Vagina (tissue), 2 donors: ENCODE measurements at regions not wholly inside any gene's neighbourhood (a gene's known extent, or its start where the extent isn't known, plus 50 kb on each side); places are given as distances from the start of the nearest gene placed in this dataset.

Experiments
- DNase-seq, 2 donors: peaks; one replicate each; pipeline ENCODE4 v3.0.0-alpha.2; 2017; ENCODE audit errors: extremely low spot score in 2 of 2
- H3K27ac ChIP-seq: fragments of 200-600 bp; sonication (generic); one replicate; pipeline ENCODE4 v1.5.1; 2019
- H3K27me3 ChIP-seq: fragments of 200-600 bp; sonication (generic); one replicate; pipeline ENCODE4 v1.5.1; 2019
- H3K36me3 ChIP-seq, 2 donors: fragments of 200-600 bp; sonication (generic); one replicate each; pipeline ENCODE4 v1.5.1; 2017 to 2019
- H3K4me1 ChIP-seq: fragments of 200-600 bp; sonication (generic); one replicate; pipeline ENCODE4 v1.5.1; 2019
- H3K4me3 ChIP-seq, 2 donors: fragments of 200-600 bp; sonication (generic); 1 replicate in 1 of 2; 2 replicates in 1 of 2; pipeline ENCODE4 v1.5.1; 2016 to 2019
- H3K9me3 ChIP-seq: fragments of 200-600 bp; sonication (generic); one replicate; pipeline ENCODE4 v1.5.1; 2019
- POLR2A ChIP-seq, 2 donors: fragments of 450-650 bp; IDR thresholded peaks; one replicate each; pipeline ENCODE4 v1.6.1; 2017; ENCODE audit warnings: antibody characterized with exemption in 2 of 2, mild to moderate bottlenecking in 2 of 2, moderate library complexity in 2 of 2
- POLR2AphosphoS5 ChIP-seq, 2 donors: sonication (generic); formaldehyde crosslinking; IDR thresholded peaks; one replicate each; pipeline ENCODE4 v1.9.0; 2017; ENCODE audit warnings: antibody characterized with exemption in 2 of 2, mild to moderate bottlenecking in 2 of 2, low read depth in 1 of 2; ENCODE audit not compliant: insufficient read depth in 1 of 2
- intact Hi-C: fragments of 100-400 bp; cut with DNase I; formaldehyde crosslinking; loops from one replicate; pipeline ENCODE4 v1.15.1; 2023
- TF ChIP-seq, protein P1 (sequence below), 3 experiments: fragments of 450-650 bp in 2 of 3; fragments of 200-600 bp in 1 of 3; sonication (generic) in 1 of 3; IDR thresholded peaks; one replicate each; pipeline ENCODE4 v1.5.1; 2017 to 2019; ENCODE audit warnings: antibody characterized with exemption in 3 of 3, mild to moderate bottlenecking in 2 of 3, moderate library complexity in 2 of 3

GRCh38 chr12:24083838-24084237 lies 134.4 kb upstream of the SOX5 start:
- Histone ChIP-seq H3K36me3 (no peaks in the 10 kb centered on the region), H3K4me1 (peaks cover 6% of the 10 kb centered on the region), H3K27me3 (no peaks in the 10 kb centered on the region), H3K4me3 (no peak overlapping the region), H3K9me3 (no peaks in the 10 kb centered on the region), H3K27ac (no peak overlapping the region)
- TF ChIP-seq POLR2AphosphoS5 (IDR thresholded peaks at IDR 0.05; ENCODE audit: insufficient read depth in 1 of 2, low read depth in 1 of 2) = no peak
- TF ChIP-seq POLR2A (IDR thresholded peaks at IDR 0.05) = no peak
- TF ChIP-seq, protein P1, sequence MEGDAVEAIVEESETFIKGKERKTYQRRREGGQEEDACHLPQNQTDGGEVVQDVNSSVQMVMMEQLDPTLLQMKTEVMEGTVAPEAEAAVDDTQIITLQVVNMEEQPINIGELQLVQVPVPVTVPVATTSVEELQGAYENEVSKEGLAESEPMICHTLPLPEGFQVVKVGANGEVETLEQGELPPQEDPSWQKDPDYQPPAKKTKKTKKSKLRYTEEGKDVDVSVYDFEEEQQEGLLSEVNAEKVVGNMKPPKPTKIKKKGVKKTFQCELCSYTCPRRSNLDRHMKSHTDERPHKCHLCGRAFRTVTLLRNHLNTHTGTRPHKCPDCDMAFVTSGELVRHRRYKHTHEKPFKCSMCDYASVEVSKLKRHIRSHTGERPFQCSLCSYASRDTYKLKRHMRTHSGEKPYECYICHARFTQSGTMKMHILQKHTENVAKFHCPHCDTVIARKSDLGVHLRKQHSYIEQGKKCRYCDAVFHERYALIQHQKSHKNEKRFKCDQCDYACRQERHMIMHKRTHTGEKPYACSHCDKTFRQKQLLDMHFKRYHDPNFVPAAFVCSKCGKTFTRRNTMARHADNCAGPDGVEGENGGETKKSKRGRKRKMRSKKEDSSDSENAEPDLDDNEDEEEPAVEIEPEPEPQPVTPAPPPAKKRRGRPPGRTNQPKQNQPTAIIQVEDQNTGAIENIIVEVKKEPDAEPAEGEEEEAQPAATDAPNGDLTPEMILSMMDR (IDR thresholded peaks at IDR 0.05) = no peak
- DNase-seq = no peak
- intact Hi-C loops = no loop called here

DNA sequence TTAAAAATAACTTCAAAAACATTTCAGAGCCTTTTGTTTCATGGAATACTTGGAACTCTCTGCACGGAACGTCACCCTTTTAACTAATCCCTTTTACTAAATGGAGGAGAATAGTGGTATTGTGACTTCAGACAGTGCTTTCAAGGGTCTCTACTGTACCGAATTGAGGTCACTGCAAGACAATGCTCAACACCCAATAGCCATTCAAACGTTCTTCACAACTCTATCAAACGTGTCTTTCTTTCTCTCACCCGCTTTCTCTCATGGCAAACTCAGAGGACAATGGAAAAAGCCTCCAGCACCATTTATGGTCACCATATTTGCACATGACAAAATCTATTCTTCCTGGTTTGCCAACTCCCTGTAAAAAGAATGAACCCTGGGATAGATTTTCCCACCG lies 132.1 kb upstream of the SOX5 start:
- DNase-seq = no peak
- no peak for TF ChIP-seq POLR2AphosphoS5 (IDR thresholded peaks at IDR 0.05; ENCODE audit: insufficient read depth in 1 of 2, low read depth in 1 of 2)
- TF ChIP-seq, protein P1 (IDR thresholded peaks at IDR 0.05) = no peak
- TF ChIP-seq POLR2A (IDR thresholded peaks at IDR 0.05) = no peak
- Histone ChIP-seq H3K27me3 (no peaks in the 10 kb centered on the region), H3K4me3 (no peak overlapping the region), H3K27ac (no peak overlapping the region), H3K9me3 (no peaks in the 10 kb centered on the region), H3K36me3 (no peaks in the 10 kb centered on the region), H3K4me1 (peaks cover 6% of the 10 kb centered on the region)
- intact Hi-C loops = no loop called here

GRCh38 chr12:24081092-24081529 lies 131.6 kb upstream of the SOX5 start:
- H3K9me3 ChIP-seq = no peaks in the 10 kb centered on the region
- H3K4me3 ChIP-seq = no peak overlapping the region
- H3K36me3 ChIP-seq = no peaks in the 10 kb centered on the region
- no peaks in the 10 kb centered on the region for H3K27me3 ChIP-seq
- TF ChIP-seq POLR2A (IDR thresholded peaks at IDR 0.05) = no peak
- no peak for TF ChIP-seq POLR2AphosphoS5 (IDR thresholded peaks at IDR 0.05; ENCODE audit: insufficient read depth in 1 of 2, low read depth in 1 of 2)
- TF ChIP-seq, protein P1 (IDR thresholded peaks at IDR 0.05) = no peak
- no peak overlapping the region for H3K27ac ChIP-seq
- peaks cover 6% of the 10 kb centered on the region for H3K4me1 ChIP-seq
- DNase-seq = no peak
- intact Hi-C loops = no loop called here

GRCh38 chr12:24080465-24080864 lies 131.0 kb upstream of the SOX5 start:
- TF ChIP-seq POLR2AphosphoS5 (IDR thresholded peaks at IDR 0.05; ENCODE audit: insufficient read depth in 1 of 2, low read depth in 1 of 2) = no peak
- TF ChIP-seq, protein P1 (IDR thresholded peaks at IDR 0.05) = no peak
- intact Hi-C loops = no loop called here
- H3K9me3 ChIP-seq = no peaks in the 10 kb centered on the region
- H3K36me3 ChIP-seq = no peaks in the 10 kb centered on the region
- H3K4me1 ChIP-seq = peaks cover 6% of the 10 kb centered on the region
- DNase-seq = no peak
- H3K4me3 ChIP-seq = no peak overlapping the region
- H3K27me3 ChIP-seq = no peaks in the 10 kb centered on the region
- H3K27ac ChIP-seq = no peak overlapping the region

- intact Hi-C loops = no loop called here
- no peak overlapping the region for H3K27ac ChIP-seq
- H3K4me1 ChIP-seq = peaks cover 6% of the 10 kb centered on the region
- no peaks in the 10 kb centered on the region for H3K27me3 ChIP-seq
- no peak for DNase-seq
- H3K9me3 ChIP-seq = no peaks in the 10 kb centered on the region
- H3K4me3 ChIP-seq = no peak overlapping the region
- H3K36me3 ChIP-seq = no peaks in the 10 kb centered on the region
- TF ChIP-seq POLR2AphosphoS5 (IDR thresholded peaks at IDR 0.05; ENCODE audit: insufficient read depth in 1 of 2, low read depth in 1 of 2) = no peak
- TF ChIP-seq POLR2A (IDR thresholded peaks at IDR 0.05) = no peak
- TF ChIP-seq, protein P1 (IDR thresholded peaks at IDR 0.05) = no peak
These were observed 129.6 kb upstream of the SOX5 start for GRCh38 chr12:24079083-24079482.
